ENCODE measurements at regions not wholly inside any gene's neighbourhood (a gene's known extent, or its start where the extent isn't known, plus 50 kb on each side); places are given as distances from the start of the nearest gene placed in this dataset.

DNA sequence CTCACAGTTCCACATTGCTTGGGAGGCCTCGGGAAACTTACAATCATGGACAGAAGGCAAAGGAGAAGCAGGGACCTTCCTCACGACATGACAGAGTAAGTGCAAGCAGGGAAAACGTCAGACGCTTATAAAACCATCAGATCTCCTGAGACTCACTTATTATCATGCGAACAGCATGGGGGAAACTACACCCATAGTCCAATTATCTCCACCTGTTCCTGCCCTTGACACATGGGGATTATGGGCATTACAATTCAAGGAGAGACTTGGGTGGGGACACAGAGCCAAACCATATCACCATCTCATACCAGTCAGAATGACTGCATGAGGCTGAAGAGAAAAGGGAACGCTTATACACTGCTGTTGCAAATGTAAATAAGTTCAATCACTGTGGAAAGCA lies 1066.9 kb upstream of the PCDH7 start:
- TF ChIP-seq, protein P1, sequence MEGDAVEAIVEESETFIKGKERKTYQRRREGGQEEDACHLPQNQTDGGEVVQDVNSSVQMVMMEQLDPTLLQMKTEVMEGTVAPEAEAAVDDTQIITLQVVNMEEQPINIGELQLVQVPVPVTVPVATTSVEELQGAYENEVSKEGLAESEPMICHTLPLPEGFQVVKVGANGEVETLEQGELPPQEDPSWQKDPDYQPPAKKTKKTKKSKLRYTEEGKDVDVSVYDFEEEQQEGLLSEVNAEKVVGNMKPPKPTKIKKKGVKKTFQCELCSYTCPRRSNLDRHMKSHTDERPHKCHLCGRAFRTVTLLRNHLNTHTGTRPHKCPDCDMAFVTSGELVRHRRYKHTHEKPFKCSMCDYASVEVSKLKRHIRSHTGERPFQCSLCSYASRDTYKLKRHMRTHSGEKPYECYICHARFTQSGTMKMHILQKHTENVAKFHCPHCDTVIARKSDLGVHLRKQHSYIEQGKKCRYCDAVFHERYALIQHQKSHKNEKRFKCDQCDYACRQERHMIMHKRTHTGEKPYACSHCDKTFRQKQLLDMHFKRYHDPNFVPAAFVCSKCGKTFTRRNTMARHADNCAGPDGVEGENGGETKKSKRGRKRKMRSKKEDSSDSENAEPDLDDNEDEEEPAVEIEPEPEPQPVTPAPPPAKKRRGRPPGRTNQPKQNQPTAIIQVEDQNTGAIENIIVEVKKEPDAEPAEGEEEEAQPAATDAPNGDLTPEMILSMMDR (IDR thresholded peaks at IDR 0.05; ENCODE audit: low read depth, low read length), result no peak
- DNase-seq (ENCODE audit: extremely low read depth, low read depth), result no peak

DNA sequence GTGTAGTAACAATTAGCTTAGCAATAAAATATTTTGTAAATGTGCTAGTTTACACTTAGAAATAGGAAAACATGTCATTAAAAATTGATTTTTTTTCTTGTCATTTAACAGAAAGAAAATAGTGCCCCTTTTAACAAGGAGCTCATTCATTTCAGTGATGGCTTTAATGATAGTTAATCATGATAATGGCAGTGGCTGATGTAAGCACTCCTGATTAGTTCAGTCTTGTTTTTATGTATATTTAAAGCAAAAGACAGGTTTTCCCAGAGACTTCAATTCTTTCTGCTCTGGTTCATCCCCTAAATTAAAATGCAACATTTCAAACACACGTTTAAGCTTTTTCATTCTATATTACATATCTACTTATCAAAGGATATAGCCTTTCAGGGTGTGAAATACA lies 1039.5 kb upstream of the PCDH7 start:
- DNase-seq (ENCODE audit: extremely low read depth, low read depth), result no peak
- TF ChIP-seq, protein P1 (IDR thresholded peaks at IDR 0.05; ENCODE audit: low read depth, low read length), result no peak

DNA sequence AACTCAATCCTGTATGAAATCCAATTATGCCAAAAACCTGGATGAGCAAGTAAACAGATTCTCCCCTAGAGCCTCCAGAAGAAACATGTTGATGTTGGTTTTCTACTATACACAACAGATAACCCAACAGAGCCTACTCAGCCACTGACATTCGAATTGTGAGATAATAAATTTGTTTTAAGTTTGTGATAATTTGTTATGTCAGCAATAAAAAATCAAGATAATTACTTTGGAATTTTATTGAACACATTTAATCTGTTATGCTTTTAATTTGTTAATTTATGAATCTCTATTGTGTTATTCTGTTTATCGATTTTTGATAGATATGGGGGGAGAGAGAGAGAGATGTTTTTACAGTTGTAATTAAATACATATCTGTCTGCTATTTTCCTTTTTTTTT lies 1016.1 kb upstream of the PCDH7 start:
- DNase-seq (ENCODE audit: extremely low read depth, low read depth), result no peak
- TF ChIP-seq, protein P1 (IDR thresholded peaks at IDR 0.05; ENCODE audit: low read depth, low read length), result no peak

DNA sequence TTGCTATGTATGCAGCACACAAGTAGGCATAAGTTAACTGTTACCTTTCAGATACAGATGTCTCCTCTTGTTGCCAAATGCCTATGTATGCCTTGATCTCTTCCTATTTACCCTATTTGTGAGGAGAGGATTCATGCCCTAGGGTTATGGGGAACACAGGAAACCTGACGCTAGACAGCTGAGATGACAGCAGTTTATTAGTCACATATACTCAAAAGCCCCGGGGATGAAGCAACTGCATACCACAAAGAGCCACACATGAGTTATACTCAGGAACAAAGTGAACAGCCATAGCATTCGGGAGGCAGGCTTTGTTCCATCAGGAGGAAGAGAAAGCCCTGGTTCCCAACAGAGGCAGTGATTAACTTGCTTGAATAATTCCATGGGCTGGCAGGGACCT lies 1011.7 kb upstream of the PCDH7 start:
- TF ChIP-seq, protein P1 (IDR thresholded peaks at IDR 0.05; ENCODE audit: low read depth, low read length), result no peak
- no peak for DNase-seq (ENCODE audit: extremely low read depth, low read depth)

DNA sequence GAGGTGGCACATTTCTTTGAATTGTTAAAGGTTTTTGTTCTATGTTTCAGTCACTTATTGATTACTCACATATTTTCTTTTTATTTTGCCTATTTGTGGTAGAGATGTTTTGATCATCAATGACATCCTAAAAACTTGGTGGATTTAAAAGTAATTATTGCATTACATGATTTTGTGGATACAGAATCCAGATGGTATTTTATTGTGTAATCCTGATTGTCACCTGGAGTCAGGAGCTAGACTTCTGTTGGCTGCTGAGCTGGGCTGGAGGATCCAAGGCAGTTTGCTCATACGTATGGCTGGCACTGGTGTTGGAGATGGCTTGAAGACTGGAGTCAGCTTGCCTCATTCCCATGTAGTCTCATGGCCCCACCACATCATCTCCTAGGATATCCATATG lies 1009.6 kb upstream of the PCDH7 start:
- no peak for DNase-seq (ENCODE audit: extremely low read depth, low read depth)
- TF ChIP-seq, protein P1 (IDR thresholded peaks at IDR 0.05; ENCODE audit: low read depth, low read length), result no peak

DNA sequence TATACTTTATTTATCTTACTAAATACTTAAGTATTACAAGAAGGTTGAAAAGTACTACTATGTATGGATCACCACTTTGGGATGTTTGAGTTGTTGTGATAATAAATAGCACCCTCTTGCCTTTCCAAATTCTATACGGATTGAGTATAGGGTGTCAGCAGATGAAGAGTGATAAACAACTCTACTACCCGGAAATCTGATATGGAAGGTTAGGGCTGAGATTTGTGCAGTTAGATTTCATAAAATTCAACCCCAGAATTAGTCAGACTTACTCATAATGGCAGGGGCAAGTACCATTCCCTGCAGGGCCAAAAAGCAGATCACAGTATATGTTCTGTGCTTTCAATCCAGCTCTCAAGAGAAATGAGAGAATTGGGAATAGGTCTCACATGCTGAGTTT lies 1008.9 kb upstream of the PCDH7 start:
- TF ChIP-seq, protein P1 (IDR thresholded peaks at IDR 0.05; ENCODE audit: low read depth, low read length), result no peak
- no peak for DNase-seq (ENCODE audit: extremely low read depth, low read depth)

DNA sequence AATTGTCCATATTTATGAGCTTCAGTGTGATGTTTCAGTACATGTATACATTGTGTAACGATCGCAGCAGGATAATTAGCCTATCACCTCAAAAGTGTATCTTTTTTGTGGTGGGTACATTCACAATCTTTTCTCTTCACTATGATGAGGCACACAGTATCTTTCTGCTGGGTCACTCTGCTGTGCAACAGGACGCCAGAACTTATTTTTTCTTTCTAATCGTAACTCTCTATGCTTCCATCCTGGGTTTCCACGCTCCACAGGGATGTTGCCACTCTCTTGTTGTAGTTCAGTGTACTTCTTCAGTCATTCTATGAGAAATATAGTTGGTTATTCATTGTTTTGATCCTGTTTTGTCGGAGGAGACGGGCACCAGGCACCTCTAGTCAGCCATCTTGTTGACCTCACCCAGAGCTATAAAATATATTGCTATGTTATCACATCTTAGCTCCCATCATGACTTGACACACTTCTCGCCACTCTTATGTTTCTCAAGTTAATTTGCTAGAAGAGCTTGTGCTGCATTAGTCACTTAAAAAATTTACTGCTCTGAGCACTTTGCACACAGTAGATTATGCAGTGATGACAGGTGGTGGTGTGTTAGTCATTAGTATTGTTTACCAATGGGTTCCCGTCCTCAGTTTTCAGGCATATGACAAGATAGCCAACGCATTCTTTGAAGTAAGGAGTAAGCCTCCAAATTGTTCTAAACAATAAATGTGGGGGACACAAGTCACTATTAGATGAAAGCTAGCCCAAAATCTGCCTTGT lies 1002.7 kb upstream of the PCDH7 start:
- DNase-seq (ENCODE audit: extremely low read depth, low read depth), result no peak
- TF ChIP-seq, protein P1 (IDR thresholded peaks at IDR 0.05; ENCODE audit: low read depth, low read length), result no peak
